T-helper 17 cell (primary cell): ENCODE measurements at regions not wholly inside any gene's neighbourhood (a gene's known extent, or its start where the extent isn't known, plus 50 kb on each side); places are given as distances from the start of the nearest gene placed in this dataset.

Source experiments
- ATAC-seq: fragments of 150-1000 bp; cut with Tn5 transposase; 2 replicates; pipeline ENCODE4 v1.10.0; 2021; ENCODE audit warnings: mild to moderate bottlenecking, moderate library complexity
- DNase-seq, 3 donors: peaks; one replicate each; pipeline versions ENCODE4 v3.0.0 to v3.0.0-alpha.2; 2020 to 2021
- H3K9me3 ChIP-seq: one replicate; pipeline ENCODE4 v1.7.0; 2013; ENCODE audit warnings: low read length, mild to moderate bottlenecking; ENCODE audit not compliant: control insufficient read depth, poor library complexity, severe bottlenecking
- H3K27ac Mint-ChIP-seq: one replicate; pipeline ENCODE4 v1.8.0; 2022; ENCODE audit warnings: mild to moderate bottlenecking, moderate library complexity, mixed read lengths
- H3K27me3 Mint-ChIP-seq: one replicate; pipeline ENCODE4 v1.8.0; 2022; ENCODE audit warnings: mixed read lengths
- H3K36me3 Mint-ChIP-seq: one replicate; pipeline ENCODE4 v1.8.0; 2022; ENCODE audit warnings: low read depth, mixed read lengths
- H3K4me1 Mint-ChIP-seq: one replicate; pipeline ENCODE4 v1.8.0; 2022; ENCODE audit warnings: mild to moderate bottlenecking, mixed read lengths
- H3K4me3 Mint-ChIP-seq: one replicate; pipeline ENCODE4 v1.8.0; 2022; ENCODE audit warnings: mild to moderate bottlenecking, moderate library complexity, mixed read lengths

- no peaks in the 10 kb centered on the region for H3K27me3 Mint-ChIP-seq
- H3K9me3 ChIP-seq, result no peaks in the 10 kb centered on the region
- H3K4me3 Mint-ChIP-seq, result no peak overlapping the region
- ATAC-seq (no peak), DNase-seq (no peak)
- no peaks in the 10 kb centered on the region for H3K4me1 Mint-ChIP-seq
- no peak overlapping the region for H3K27ac Mint-ChIP-seq
- H3K36me3 Mint-ChIP-seq, result no peaks in the 10 kb centered on the region
These were observed 444.2 kb upstream of the NAALADL2 start for GRCh38 chr3:174414902-174415301.

GRCh38 chr3:174417573-174417972 lies 441.6 kb upstream of the NAALADL2 start:
- Mint-ChIP-seq H3K36me3 (no peaks in the 10 kb centered on the region), H3K27ac (no peak overlapping the region), H3K4me1 (no peaks in the 10 kb centered on the region), H3K4me3 (no peak overlapping the region), H3K27me3 (no peaks in the 10 kb centered on the region)
- H3K9me3 ChIP-seq, result no peaks in the 10 kb centered on the region
- no peak for ATAC-seq
- no peak for DNase-seq

- Mint-ChIP-seq H3K27me3 (no peaks in the 10 kb centered on the region), H3K4me3 (no peak overlapping the region), H3K36me3 (no peaks in the 10 kb centered on the region), H3K4me1 (no peaks in the 10 kb centered on the region), H3K27ac (no peak overlapping the region)
- no peaks in the 10 kb centered on the region for H3K9me3 ChIP-seq
- ATAC-seq (no peak), DNase-seq (no peak)
These were observed 439.9 kb upstream of the NAALADL2 start for GRCh38 chr3:174419216-174419615.

DNA sequence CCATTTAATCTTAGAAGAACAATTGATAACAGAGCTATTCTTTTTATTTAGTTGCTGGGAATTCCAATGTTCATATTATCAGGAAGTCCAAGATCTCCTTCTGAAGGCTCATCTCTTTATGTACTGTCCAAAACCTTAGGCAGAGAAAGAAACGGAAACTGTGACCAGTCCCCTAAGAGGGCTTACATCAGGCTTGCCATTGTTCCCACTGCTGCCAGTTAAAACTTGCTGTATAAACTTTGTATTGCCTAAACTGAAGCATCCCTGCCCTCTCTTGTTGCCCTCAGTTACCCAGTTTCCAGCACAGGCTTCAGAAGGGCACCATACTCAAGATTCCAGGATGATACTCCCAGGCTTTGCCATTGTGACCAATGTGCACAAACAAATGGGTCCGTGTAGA lies 435.2 kb upstream of the NAALADL2 start:
- ATAC-seq, result no peak
- Mint-ChIP-seq H3K4me1 (no peaks in the 10 kb centered on the region), H3K27me3 (no peaks in the 10 kb centered on the region), H3K36me3 (no peaks in the 10 kb centered on the region), H3K4me3 (no peak overlapping the region), H3K27ac (no peak overlapping the region)
- H3K9me3 ChIP-seq, result no peaks in the 10 kb centered on the region
- no peak for DNase-seq

GRCh38 chr3:174424656-174425055 lies 434.5 kb upstream of the NAALADL2 start:
- DNase-seq (no peak), ATAC-seq (no peak)
- H3K36me3 Mint-ChIP-seq, result no peaks in the 10 kb centered on the region
- H3K27me3 Mint-ChIP-seq, result no peaks in the 10 kb centered on the region
- no peaks in the 10 kb centered on the region for H3K9me3 ChIP-seq
- no peaks in the 10 kb centered on the region for H3K4me1 Mint-ChIP-seq
- no peak overlapping the region for H3K4me3 Mint-ChIP-seq
- no peak overlapping the region for H3K27ac Mint-ChIP-seq

DNA sequence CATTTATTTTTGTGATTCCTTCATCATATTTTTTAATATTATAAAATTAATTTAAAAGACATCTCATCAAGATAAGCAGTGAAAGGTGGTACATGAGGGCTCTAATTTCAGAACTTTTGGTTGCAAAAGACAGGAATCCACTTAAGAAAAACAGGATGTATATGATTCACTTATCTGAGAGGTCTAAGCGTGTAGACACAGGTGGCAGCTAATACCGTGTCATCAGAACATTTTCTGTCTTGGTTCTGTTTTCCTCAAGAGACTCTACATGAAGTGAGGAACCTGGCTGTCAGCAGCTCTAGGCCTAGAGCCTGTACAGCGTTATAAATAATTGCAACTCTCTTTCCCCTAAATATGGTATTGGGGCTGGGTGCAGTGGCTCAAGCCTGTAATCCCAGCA lies 433.7 kb upstream of the NAALADL2 start:
- Mint-ChIP-seq H3K27me3 (no peaks in the 10 kb centered on the region), H3K36me3 (no peaks in the 10 kb centered on the region)
- no peak for ATAC-seq

DNA sequence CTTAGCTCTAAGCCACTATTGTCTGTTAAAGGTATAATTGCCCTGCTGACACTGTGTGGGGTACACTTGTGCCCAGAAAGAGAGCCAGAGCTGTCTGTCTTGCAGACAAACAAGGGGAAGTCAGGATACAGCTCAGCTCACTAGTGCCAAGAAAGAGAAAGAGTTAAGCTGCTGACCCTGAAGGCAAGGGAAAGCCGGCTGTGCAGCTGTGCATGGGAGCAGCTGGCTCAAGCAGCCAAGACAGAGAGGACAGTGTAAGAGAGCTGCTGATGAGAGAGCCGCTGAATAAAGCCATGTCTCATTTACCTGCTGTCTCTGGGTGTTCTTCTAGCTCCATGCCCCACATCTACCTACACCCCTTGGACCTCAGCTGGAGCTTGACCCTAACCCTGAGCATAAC lies 428.1 kb upstream of the NAALADL2 start:
- Mint-ChIP-seq H3K4me3 (no peak overlapping the region), H3K4me1 (no peaks in the 10 kb centered on the region), H3K27ac (no peak overlapping the region), H3K36me3 (no peaks in the 10 kb centered on the region), H3K27me3 (no peaks in the 10 kb centered on the region)
- DNase-seq, result no peak
- no peaks in the 10 kb centered on the region for H3K9me3 ChIP-seq
- no peak for ATAC-seq

More for the DNA sequence above, 433.7 kb upstream of the NAALADL2 start:
- no peaks in the 10 kb centered on the region for H3K9me3 ChIP-seq
- Mint-ChIP-seq H3K27ac (no peak overlapping the region), H3K4me3 (no peak overlapping the region), H3K4me1 (no peaks in the 10 kb centered on the region)
- no peak for DNase-seq

- Mint-ChIP-seq H3K36me3 (no peaks in the 10 kb centered on the region), H3K27ac (no peak overlapping the region), H3K4me1 (no peaks in the 10 kb centered on the region), H3K4me3 (no peak overlapping the region), H3K27me3 (no peaks in the 10 kb centered on the region)
- ATAC-seq (no peak), DNase-seq (no peak)
- no peaks in the 10 kb centered on the region for H3K9me3 ChIP-seq
These were observed 427.4 kb upstream of the NAALADL2 start for GRCh38 chr3:174431717-174432116.

GRCh38 chr3:174436367-174436766 lies 422.8 kb upstream of the NAALADL2 start:
- Mint-ChIP-seq H3K27ac (no peak overlapping the region), H3K36me3 (peaks cover 4% of the 10 kb centered on the region), H3K27me3 (peaks cover 10% of the 10 kb centered on the region), H3K4me3 (no peak overlapping the region), H3K4me1 (no peaks in the 10 kb centered on the region)
- ATAC-seq (no peak), DNase-seq (no peak)
- no peaks in the 10 kb centered on the region for H3K9me3 ChIP-seq

DNA sequence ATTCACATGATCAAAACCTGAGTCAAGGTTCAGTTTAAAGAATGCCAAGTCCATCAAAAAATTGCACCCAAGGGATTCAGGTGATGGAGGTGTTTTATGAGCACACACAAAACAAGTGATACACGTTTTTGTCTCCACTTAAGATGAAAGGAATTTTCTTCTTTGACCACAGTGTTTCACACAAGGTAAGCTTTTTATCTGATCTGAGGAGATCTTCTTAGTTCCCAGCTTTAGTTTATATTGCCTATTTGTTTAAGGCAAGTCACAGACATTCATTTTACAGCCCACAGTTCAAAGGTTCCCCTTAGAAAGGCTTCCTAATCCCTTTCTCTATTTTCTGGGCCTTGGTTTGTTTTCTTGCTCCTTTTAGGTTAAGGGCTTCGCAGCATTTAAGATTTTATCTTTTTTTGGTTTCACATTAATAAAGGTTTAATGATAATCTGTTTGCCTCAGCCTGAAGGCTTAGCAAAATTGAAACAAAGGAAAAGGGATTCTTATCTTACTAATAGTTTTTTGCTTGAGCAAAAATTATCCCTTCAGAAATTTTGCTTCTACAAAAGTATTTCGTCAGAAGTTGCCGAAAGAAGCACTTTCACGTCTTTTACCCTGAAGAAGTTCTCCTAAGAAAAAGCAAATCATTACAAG lies 420.5 kb upstream of the NAALADL2 start:
- ATAC-seq (no peak), DNase-seq (no peak)
- Mint-ChIP-seq H3K4me3 (no peak overlapping the region), H3K27ac (no peak overlapping the region), H3K4me1 (peaks cover 2% of the 10 kb centered on the region), H3K36me3 (peaks cover 4% of the 10 kb centered on the region), H3K27me3 (peaks cover 15% of the 10 kb centered on the region)
- no peaks in the 10 kb centered on the region for H3K9me3 ChIP-seq

GRCh38 chr3:174439331-174440252 lies 419.5 kb upstream of the NAALADL2 start:
- Mint-ChIP-seq H3K27me3 (peaks cover 15% of the 10 kb centered on the region), H3K4me1 (peaks cover 2% of the 10 kb centered on the region), H3K36me3 (peaks cover 4% of the 10 kb centered on the region), H3K4me3 (no peak overlapping the region), H3K27ac (no peak overlapping the region)
- no peaks in the 10 kb centered on the region for H3K9me3 ChIP-seq
- DNase-seq (no peak), ATAC-seq (no peak)

DNA sequence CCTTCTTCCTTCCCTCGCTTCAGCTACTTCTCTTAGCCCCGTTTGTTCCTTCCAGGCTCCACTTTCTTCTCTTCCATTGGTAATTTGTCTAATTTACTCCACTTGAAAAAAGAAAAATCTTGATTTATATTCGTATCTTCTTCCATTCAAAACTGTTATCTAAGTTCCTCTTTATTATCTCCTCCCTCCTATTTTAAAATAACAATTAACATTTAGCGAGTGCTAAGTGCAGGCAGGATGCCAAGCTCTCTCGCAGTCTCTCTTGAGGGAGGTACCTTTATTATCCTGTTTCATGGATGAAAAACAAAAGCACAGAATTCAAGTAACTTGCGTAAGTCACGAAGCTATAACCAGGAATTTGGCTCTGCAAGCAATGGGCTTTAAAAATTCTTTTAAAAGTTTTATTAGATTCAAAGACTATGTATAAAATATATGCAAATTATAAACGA lies 418.9 kb upstream of the NAALADL2 start:
- peaks cover 2% of the 10 kb centered on the region for H3K4me1 Mint-ChIP-seq
- peaks cover 15% of the 10 kb centered on the region for H3K27me3 Mint-ChIP-seq
- DNase-seq (no peak), ATAC-seq (no peak)
- H3K9me3 ChIP-seq, result no peaks in the 10 kb centered on the region
- H3K27ac Mint-ChIP-seq, result no peak overlapping the region
- peaks cover 4% of the 10 kb centered on the region for H3K36me3 Mint-ChIP-seq
- H3K4me3 Mint-ChIP-seq, result peak overlapping the region; percentile 10

- H3K9me3 ChIP-seq, result no peaks in the 10 kb centered on the region
- Mint-ChIP-seq H3K36me3 (peaks cover 4% of the 10 kb centered on the region), H3K27me3 (peaks cover 15% of the 10 kb centered on the region), H3K27ac (no peak overlapping the region), H3K4me1 (peaks cover 2% of the 10 kb centered on the region), H3K4me3 (peak overlapping the region; percentile 73)
- DNase-seq (no peak), ATAC-seq (peak; percentile 36)
These were observed 418.2 kb upstream of the NAALADL2 start for GRCh38 chr3:174440741-174441587.
